ENCODE measurements at regions not wholly inside any gene's neighbourhood (a gene's known extent, or its start where the extent isn't known, plus 50 kb on each side); places are given as distances from the start of the nearest gene placed in this dataset.

DNA sequence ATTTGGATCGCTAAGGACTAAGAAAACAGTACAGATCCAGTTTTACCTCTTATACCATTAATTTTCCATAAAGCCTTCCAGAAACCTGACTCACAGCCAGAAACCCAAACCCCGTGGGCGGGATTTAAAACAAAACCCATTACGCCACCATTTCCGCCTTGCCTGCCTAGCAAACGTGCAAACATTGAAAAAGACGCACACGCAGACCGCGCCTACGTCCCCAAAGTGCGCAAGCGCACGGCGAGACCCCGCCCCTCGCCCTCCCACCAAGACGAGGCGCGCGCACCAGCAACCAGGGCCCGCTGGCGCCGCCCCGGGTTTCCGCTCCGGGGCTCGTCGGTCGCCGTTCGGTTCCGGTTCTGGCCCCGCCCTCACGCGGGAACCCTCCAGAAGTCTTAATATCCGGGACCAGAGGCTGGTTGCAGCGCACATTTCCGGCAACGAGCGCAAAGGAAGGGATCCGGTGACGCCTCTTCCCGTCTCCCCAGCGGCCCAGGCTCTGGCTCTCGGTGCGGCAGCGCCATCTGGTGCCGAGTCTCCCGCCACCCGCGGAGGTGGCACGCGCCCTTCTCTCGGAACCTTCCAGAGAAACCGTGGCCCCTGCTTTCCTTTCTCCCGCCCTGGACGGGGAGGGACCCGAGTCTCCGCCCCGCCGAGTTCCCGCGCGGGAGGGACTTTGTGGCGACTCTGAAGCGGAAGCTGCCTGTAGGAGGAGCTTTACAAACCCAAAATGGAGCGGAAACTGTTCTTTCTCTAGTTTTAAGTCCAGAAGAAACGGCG lies 256.9 kb upstream of the STARD13 start:
- Histone ChIP-seq H3K36me3 (replicated peaks in 1 of 2; ENCODE audit: control extremely low read depth in 1 of 2, control insufficient read depth in 1 of 2, extremely low read depth in 1 of 2, insufficient read depth in 2 of 2, low read length in 1 of 2) (no peaks in the 10 kb centered on the region), H3K9me3 (ENCODE audit: control extremely low read depth in 1 of 3, control insufficient read depth in 2 of 3, insufficient read depth in 1 of 3, low read length in 2 of 3) (no peaks in the 10 kb centered on the region), H3K27me3 (replicated peaks in 1 of 4; ENCODE audit: control extremely low read depth in 1 of 4, control insufficient read depth in 3 of 4, insufficient read depth in 4 of 4, low read length in 3 of 4) (no peaks in the 10 kb centered on the region), H3K79me2 (ENCODE audit: control insufficient read depth, insufficient read depth, low read length) (peaks cover 6% of the 10 kb centered on the region), H3K4me2 (replicated peaks; ENCODE audit: low read depth, low read length, poor library complexity, severe bottlenecking) (peak overlapping the region; percentile 80), H3K4me1 (ENCODE audit: control insufficient read depth in 2 of 2, insufficient read depth in 2 of 2, low read length in 2 of 2) (peaks cover 19 to 26% of the 10 kb centered on the region in 2 donors), H4K20me1 (ENCODE audit: control insufficient read depth, insufficient read depth, low read length, poor library complexity, severe bottlenecking) (no peaks in the 10 kb centered on the region), H2AFZ (ENCODE audit: insufficient read depth, low read depth, low read length, poor library complexity, severe bottlenecking) (peak overlapping the region; percentile 95), H3K9ac (ENCODE audit: low read length) (peak overlapping the region; percentile 99), H3K4me3 (ENCODE audit: control extremely low read depth in 1 of 5, extremely low read depth in 1 of 5, insufficient read depth in 1 of 5, low read depth in 2 of 5, low read length in 4 of 5) (peak overlapping the region; percentile 57 to 98 (median 84)), H3K27ac (ENCODE audit: low read length in 2 of 2) (peak overlapping the region; percentile 95 to 100)
- Mint-ChIP-seq H3K27me3 (no peaks in the 10 kb centered on the region), H3K9me3 (ENCODE audit: insufficient read depth) (peaks cover 2% of the 10 kb centered on the region), H3K4me1 (peaks cover 39% of the 10 kb centered on the region), H3K27ac (peak overlapping the region; percentile 100), H3K4me3 (peak overlapping the region; percentile 96)
- no peak for TF ChIP-seq EZH2 (IDR thresholded peaks at IDR 0.05; ENCODE audit: borderline replicate concordance, insufficient read depth, low read depth, low read length, poor library complexity, severe bottlenecking)
- TF ChIP-seq, protein P1, sequence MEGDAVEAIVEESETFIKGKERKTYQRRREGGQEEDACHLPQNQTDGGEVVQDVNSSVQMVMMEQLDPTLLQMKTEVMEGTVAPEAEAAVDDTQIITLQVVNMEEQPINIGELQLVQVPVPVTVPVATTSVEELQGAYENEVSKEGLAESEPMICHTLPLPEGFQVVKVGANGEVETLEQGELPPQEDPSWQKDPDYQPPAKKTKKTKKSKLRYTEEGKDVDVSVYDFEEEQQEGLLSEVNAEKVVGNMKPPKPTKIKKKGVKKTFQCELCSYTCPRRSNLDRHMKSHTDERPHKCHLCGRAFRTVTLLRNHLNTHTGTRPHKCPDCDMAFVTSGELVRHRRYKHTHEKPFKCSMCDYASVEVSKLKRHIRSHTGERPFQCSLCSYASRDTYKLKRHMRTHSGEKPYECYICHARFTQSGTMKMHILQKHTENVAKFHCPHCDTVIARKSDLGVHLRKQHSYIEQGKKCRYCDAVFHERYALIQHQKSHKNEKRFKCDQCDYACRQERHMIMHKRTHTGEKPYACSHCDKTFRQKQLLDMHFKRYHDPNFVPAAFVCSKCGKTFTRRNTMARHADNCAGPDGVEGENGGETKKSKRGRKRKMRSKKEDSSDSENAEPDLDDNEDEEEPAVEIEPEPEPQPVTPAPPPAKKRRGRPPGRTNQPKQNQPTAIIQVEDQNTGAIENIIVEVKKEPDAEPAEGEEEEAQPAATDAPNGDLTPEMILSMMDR (IDR thresholded peaks at IDR 0.05) = peak; percentile 79
- under 1% methylated on average over 70 of the region's 70 CpGs for WGBS (ENCODE audit: insufficient coverage)
- ATAC-seq (ENCODE audit: low read depth) (peak; percentile 83), DNase-seq (peak; percentile 100)
- ChIA-PET CTCF (interaction anchor here (0.6 to 1.8 kb wide), 14 partner anchors 18 to 1227 kb away, joined by 3 to 7 read pairs (median 3); partner anchors contain the start of genes BRCA2, N4BP2L2, RFC3 and ZAR1L), POLR2A (interaction anchor here (0.9 to 1.4 kb wide), 4 partner anchors 276 to 1114 kb away, joined by 3 to 6 read pairs (median 3); partner anchors contain the start of genes PDS5B and RFC3)
- intact Hi-C loops (cut with micrococcal nuclease) = loop anchor here (1.0 to 5.0 kb wide), 9 partner anchors 136 to 1400 kb away; partner anchors contain the start of genes N4BP2L1, N4BP2L2, NBEA and RFC3

All from B cell (primary cell).